ENCODE measurements at regions not wholly inside any gene's neighbourhood (a gene's known extent, or its start where the extent isn't known, plus 50 kb on each side); places are given as distances from the start of the nearest gene placed in this dataset.

GRCh38 chr11:127493330-127494022, 492.9 kb upstream of the KIRREL3 start:
- TF ChIP-seq, protein P1, sequence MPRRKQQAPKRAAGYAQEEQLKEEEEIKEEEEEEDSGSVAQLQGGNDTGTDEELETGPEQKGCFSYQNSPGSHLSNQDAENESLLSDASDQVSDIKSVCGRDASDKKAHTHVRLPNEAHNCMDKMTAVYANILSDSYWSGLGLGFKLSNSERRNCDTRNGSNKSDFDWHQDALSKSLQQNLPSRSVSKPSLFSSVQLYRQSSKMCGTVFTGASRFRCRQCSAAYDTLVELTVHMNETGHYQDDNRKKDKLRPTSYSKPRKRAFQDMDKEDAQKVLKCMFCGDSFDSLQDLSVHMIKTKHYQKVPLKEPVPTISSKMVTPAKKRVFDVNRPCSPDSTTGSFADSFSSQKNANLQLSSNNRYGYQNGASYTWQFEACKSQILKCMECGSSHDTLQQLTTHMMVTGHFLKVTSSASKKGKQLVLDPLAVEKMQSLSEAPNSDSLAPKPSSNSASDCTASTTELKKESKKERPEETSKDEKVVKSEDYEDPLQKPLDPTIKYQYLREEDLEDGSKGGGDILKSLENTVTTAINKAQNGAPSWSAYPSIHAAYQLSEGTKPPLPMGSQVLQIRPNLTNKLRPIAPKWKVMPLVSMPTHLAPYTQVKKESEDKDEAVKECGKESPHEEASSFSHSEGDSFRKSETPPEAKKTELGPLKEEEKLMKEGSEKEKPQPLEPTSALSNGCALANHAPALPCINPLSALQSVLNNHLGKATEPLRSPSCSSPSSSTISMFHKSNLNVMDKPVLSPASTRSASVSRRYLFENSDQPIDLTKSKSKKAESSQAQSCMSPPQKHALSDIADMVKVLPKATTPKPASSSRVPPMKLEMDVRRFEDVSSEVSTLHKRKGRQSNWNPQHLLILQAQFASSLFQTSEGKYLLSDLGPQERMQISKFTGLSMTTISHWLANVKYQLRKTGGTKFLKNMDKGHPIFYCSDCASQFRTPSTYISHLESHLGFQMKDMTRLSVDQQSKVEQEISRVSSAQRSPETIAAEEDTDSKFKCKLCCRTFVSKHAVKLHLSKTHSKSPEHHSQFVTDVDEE (CRISPR knock-in tag; IDR thresholded peaks at IDR 0.05): no peak
- TF ChIP-seq CSRNP3 (CRISPR knock-in tag; IDR thresholded peaks at IDR 0.05) (no peak), GLIS3 (CRISPR knock-in tag; IDR thresholded peaks at IDR 0.05) (no peak), TCF4 (CRISPR knock-in tag; IDR thresholded peaks at IDR 0.05; ENCODE audit: borderline replicate concordance) (no peak)
